ENCODE measurements at regions not wholly inside any gene's neighbourhood (a gene's known extent, or its start where the extent isn't known, plus 50 kb on each side); places are given as distances from the start of the nearest gene placed in this dataset.

DNA sequence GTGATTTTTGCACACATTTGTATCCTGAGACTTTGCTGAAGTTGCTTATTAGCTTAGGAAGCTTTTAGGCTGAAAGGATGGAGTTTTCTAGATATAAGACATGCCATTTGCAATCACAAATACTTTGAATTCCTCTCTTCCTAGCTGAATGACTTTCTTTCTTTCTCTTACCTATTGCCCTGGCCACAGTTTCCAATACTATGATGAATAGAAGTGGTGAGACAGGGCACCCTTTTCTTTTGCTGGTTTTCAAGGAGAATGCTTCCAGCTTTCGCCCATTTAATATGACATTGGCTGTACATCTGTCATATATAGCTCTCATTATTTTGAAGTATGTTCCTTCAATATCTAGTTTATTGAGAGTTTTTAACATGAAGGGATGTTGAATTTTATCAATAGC is 409.6 kb upstream of the EPHA7 start:
- TF ChIP-seq CTCF (IDR thresholded peaks at IDR 0.05) = no peak
- no peak for TF ChIP-seq EP300 (IDR thresholded peaks at IDR 0.05)
- no peak for TF ChIP-seq POLR2AphosphoS5 (IDR thresholded peaks at IDR 0.05)
- TF ChIP-seq POLR2A (IDR thresholded peaks at IDR 0.05) = no peak
- H3K4me3 ChIP-seq = no peak overlapping the region
- ATAC-seq = no peak
- WGBS, 2 donors (ENCODE audit: low coverage in 1 of 2) = 74 to 75% methylated on average over 1 of the region's 1 CpG
- no peaks in the 10 kb centered on the region for H3K9me3 ChIP-seq
- H3K27me3 ChIP-seq = no peaks in the 10 kb centered on the region
- H3K36me3 ChIP-seq = no peaks in the 10 kb centered on the region
- no peak overlapping the region for H3K27ac ChIP-seq
- H3K4me1 ChIP-seq = no peaks in the 10 kb centered on the region

DNA sequence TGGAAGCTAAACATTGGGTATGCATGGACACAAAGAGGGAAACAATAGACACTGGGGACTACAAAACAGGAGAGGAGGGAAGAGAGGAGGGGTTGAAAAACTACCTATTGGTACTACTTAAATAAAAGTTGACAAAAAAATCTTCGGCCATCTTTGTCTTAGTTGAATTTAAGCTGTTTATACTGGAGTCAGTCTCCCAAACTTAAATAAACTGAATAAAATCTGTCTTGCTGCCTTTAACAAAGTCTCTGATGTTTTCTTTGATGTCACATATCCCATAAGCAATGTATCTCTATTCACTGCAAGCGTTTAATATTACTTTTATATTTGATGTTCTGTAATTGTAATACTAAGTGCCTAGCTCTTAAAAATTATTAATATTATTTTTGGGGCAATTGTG is 409.2 kb upstream of the EPHA7 start:
- no peaks in the 10 kb centered on the region for H3K9me3 ChIP-seq
- no peaks in the 10 kb centered on the region for H3K4me1 ChIP-seq
- H3K36me3 ChIP-seq = no peaks in the 10 kb centered on the region
- WGBS, 2 donors (ENCODE audit: low coverage in 1 of 2) = 86 to 88% methylated on average over 2 of the region's 2 CpGs
- no peaks in the 10 kb centered on the region for H3K27me3 ChIP-seq
- H3K4me3 ChIP-seq = no peak overlapping the region
- ATAC-seq = no peak
- no peak overlapping the region for H3K27ac ChIP-seq
- TF ChIP-seq CTCF (IDR thresholded peaks at IDR 0.05) (no peak), EP300 (IDR thresholded peaks at IDR 0.05) (no peak), POLR2AphosphoS5 (IDR thresholded peaks at IDR 0.05) (no peak), POLR2A (IDR thresholded peaks at IDR 0.05) (no peak)

DNA sequence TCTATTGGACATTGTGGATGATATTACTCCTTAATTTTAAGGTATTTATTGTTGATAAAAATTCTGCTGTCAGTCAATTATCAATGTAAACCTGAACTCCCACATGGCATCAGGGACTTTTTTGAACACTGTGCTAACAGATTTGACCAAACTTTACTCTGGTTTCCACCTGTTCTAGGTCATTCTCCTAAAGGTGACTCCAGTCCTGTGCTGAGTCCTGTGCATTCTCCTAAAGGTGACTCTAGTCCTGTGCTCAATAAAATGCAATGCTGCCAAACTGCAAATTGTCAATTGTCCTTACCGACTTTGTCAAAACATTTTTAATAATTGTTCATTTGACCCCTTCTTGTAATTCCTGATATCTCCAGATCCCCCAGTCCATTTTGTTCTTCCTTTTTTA is 408.4 kb upstream of the EPHA7 start:
- ATAC-seq = no peak
- Histone ChIP-seq H3K4me1 (no peaks in the 10 kb centered on the region), H3K4me3 (no peak overlapping the region), H3K27ac (no peak overlapping the region), H3K9me3 (no peaks in the 10 kb centered on the region), H3K27me3 (no peaks in the 10 kb centered on the region), H3K36me3 (no peaks in the 10 kb centered on the region)
- TF ChIP-seq EP300 (IDR thresholded peaks at IDR 0.05) (no peak), POLR2AphosphoS5 (IDR thresholded peaks at IDR 0.05) (no peak), CTCF (IDR thresholded peaks at IDR 0.05) (no peak), POLR2A (IDR thresholded peaks at IDR 0.05) (no peak)
- WGBS, 2 donors (ENCODE audit: low coverage in 1 of 2) = 85 to 88% methylated on average over 1 of the region's 1 CpG

DNA sequence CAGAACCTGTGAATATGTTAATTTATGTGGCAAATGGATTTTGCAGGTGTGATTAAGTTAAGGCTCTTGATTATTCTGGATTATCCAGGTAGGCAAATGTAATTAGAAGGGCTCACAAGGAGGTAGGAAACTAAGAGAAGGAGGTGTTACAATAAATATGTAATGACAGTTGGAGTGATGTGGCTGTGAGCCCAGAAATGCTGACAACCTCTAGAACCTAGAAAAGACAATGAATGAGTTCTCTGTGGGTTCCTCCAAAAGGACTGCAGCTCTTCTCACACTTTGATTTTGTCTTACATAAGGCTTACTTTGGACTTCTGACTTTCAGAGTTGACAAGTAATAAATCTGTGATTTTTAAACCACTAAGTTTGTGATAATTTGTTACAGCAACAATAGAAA is 406.6 kb upstream of the EPHA7 start:
- no peaks in the 10 kb centered on the region for H3K36me3 ChIP-seq
- H3K27ac ChIP-seq = no peak overlapping the region
- H3K4me3 ChIP-seq = no peak overlapping the region
- ATAC-seq = no peak
- H3K9me3 ChIP-seq = no peaks in the 10 kb centered on the region
- TF ChIP-seq EP300 (IDR thresholded peaks at IDR 0.05) = no peak
- no peak for TF ChIP-seq CTCF (IDR thresholded peaks at IDR 0.05)
- TF ChIP-seq POLR2A (IDR thresholded peaks at IDR 0.05) = no peak
- no peak for TF ChIP-seq POLR2AphosphoS5 (IDR thresholded peaks at IDR 0.05)
- no peaks in the 10 kb centered on the region for H3K27me3 ChIP-seq
- H3K4me1 ChIP-seq = no peaks in the 10 kb centered on the region

DNA sequence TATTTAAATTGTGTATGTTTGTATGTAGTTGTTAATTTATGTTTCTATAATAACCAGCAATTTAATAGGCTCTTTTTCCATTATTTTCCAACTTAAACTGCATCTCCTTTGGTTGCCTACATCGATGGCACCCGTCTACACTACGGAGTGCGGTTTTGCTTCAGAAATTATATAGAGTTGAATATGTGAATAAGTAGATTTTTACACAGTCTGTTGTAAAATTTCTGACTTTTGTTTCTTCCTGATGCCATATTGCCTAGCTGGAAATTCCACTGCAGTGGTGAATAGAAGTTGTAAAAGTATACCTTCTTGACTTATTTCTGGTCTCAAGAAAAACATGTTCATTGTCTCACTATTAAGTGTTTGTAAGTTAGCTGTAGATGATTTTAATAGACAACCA is 404.1 kb upstream of the EPHA7 start:
- no peaks in the 10 kb centered on the region for H3K9me3 ChIP-seq
- no peak for ATAC-seq
- no peaks in the 10 kb centered on the region for H3K4me1 ChIP-seq
- no peak overlapping the region for H3K27ac ChIP-seq
- no peaks in the 10 kb centered on the region for H3K36me3 ChIP-seq
- H3K4me3 ChIP-seq = no peak overlapping the region
- 94 to 100% methylated on average over 4 of the region's 4 CpGs for WGBS, 2 donors (ENCODE audit: low coverage in 1 of 2)
- no peaks in the 10 kb centered on the region for H3K27me3 ChIP-seq
- no peak for TF ChIP-seq POLR2A (IDR thresholded peaks at IDR 0.05)
- no peak for TF ChIP-seq EP300 (IDR thresholded peaks at IDR 0.05)
- TF ChIP-seq POLR2AphosphoS5 (IDR thresholded peaks at IDR 0.05) = no peak
- TF ChIP-seq CTCF (IDR thresholded peaks at IDR 0.05) = no peak
